GM19328 (cell line): ENCODE measurements at regions not wholly inside any gene's neighbourhood (a gene's known extent, or its start where the extent isn't known, plus 50 kb on each side); places are given as distances from the start of the nearest gene placed in this dataset.
"Not testable (repeated sequence)": the region's sequence is repeated elsewhere in the genome, so short reads cannot be mapped to it uniquely, and the experiment has no call there.

Experiments
- ATAC-seq: cut with Tn5 transposase; IDR thresholded peaks from one replicate; pipeline ENCODE4 v1.9.1; 2021; ENCODE audit warnings: mild to moderate bottlenecking, moderate library complexity; ENCODE audit not compliant: unreplicated experiment

DNA sequence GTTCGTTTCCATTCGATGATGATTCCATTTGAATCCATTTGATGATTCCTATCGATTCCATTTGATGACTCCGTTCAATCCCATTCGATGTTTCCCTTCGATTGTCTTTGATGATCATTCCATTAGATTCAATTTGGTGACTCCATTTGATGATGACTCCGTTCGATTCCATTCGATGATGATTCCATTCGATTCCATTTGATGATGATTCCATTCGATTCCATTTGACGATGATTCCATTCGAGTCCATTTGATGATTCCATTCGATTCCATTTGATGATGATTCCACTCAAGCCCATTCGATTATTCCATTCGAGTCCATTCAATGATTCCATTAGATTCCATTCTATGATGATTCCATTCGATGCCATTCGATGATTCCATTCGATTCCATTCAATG lies 2730.6 kb downstream of the RPIA start:
- ATAC-seq = not testable (repeated sequence)

DNA sequence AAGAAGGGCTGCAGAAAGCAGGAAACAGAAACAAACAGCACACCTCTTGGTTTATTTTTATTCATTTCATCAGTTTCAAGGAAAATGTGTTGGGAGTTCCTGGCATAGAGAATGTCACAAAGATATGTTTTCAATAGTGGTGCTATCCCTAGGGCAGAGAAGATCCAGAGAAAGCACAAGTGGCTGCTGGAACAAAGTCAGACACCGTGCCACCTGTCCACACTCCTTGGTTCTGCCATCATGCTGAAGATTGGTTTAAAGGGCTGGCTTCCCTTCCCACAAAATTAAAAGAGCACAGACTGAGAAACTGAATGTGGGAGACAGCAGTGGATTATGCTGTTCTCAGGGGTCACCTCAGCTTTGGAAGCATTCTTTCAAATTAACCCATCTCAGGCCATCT lies 2735.7 kb downstream of the RPIA start:
- not testable (repeated sequence) for ATAC-seq

DNA sequence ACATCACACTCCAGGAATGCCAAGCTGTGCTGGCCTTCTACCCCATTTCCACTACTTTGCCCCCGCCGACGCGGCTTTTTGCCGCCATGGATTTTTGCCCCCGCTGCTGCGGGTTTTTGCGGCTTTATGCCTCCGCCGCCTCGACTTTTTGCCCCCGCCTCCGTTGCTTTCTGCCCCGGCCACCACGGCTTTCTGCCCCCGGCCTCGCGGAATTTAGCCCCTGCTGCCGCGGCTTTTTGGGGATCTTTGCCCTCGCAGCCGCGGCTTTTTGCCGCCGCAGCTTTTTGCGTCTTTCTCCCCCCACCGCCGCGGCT lies 2750.4 kb downstream of the RPIA start:
- ATAC-seq = not testable (repeated sequence)

DNA sequence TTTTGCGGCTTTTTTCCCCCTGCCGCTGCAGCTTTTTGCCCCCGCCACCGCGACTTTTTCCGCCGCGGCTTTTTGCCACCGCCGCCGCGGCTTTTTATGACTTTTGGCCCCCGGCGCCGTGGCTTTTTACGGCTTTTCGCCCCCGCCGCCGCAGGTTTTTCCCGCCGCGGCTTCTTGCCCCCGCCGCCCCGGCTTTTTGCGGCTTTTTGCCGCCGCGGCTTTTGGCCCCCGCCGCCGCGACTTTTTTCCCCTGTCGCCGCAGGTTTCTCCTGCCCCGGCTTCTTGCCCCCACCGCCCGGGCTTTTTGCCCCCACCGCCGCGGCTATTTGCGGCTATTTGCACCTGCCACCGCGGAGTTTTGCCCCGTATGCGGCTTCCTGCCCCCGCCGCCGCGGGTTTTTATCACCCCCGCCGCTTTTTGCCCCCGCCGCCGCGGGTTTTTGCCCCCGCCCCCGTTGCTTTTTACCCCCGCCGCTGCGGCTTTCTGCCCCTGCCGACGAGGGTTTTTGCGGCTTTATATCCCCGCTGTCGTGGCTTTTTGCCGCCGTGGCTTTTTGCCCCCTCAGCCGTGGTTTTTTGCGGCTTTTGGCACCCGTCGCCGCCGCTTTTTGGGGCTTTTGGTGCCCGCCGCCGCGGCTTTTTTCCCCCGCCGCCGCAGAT lies 2750.9 kb downstream of the RPIA start:
- ATAC-seq = no peak

DNA sequence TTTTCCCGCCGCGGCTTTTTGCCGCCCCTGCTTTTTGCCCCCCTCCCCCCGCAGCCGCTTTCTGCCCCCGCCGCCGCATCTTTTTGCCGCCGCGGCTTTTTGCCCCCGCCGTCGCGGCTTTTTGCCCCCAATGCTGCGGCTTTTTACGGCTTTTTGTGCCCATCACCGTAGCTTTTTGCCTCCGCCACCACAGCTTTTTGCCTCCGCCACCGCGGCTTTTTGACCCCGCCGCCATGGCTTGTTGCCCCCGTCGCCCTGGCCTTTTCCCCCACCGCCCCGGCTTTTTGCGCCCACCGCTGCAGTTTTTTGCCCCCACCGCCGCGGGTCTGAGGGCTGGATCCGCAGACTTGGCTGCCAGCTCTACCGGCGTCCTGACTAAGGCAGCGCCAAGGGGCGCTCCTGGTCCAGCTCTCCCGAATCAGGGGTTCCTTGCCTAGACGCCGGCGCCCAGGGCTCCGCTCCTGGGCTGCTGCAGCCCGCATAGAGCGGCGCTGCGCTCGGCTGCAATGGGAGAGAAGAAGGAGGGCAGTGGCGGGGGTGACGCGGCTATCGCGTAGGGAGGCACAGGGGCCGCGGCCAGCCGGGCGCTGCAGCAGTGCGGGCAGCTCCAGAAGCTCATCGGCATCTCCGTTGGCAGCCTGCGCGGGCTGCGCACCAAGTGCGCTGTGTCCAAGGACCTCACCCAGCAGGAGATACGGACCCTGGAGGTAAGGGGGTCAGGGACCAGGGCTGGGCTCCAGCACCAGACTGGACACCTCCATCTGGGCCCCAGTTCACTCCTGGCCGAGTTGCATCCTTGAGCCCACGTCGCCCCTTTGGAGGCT lies 2751.6 kb downstream of the RPIA start:
- ATAC-seq = not testable (repeated sequence)

DNA sequence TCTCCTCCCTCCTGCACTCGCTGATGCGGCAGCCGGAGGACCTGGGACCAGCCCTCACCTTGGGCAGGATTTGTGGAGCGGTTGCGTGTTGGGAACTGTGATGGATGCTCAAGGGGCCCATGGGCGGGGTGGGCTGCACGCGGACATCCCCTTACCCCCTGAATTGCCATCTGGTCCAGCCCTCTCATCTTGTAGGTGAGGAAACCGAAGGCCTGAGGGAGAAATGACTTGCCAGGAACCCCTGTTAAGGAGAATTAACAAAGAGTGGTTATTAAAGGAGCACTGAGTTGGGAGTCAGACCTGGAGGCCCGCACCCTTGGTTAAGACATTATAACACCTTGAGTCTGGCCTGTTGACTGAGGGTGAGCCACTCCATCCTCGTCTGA lies 2752.2 kb downstream of the RPIA start:
- not testable (repeated sequence) for ATAC-seq

DNA sequence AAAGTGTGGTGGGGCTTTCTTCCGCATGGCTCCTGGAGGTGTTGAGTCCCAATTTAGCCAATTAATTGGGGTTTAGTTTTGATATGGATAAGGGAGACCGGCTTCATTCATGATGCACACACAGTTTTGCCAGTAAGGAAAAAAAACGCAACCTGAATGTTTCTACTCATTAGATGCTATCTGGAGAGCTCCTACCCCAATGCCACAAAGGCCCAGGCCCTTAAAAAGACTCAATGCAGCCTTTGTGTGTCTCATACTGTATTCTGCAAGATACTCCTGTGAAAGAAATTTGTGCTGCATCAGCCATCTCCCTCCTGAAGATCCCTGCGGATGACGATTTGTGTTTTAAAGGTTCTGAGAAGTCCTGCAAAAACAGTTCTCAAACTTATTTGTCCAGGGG lies 2754.2 kb downstream of the RPIA start:
- not testable (repeated sequence) for ATAC-seq

DNA sequence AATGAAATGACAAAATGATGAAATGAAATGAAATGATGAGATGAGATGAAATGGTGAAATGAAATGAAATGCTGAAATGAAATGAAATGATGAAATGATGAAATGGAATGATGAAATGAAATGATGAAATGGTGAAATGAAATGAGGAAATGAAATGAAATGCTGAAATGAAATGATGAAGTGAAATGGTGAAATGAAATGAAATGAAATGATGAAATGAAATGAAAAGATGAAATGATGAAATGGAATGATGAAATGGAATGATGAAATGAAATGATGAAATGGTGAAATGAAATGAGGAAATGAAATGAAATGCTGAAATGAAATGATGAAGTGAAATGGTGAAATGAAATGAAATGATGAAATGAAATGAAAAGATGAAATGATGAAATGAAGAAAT lies 2755.0 kb downstream of the RPIA start:
- ATAC-seq = not testable (repeated sequence)

DNA sequence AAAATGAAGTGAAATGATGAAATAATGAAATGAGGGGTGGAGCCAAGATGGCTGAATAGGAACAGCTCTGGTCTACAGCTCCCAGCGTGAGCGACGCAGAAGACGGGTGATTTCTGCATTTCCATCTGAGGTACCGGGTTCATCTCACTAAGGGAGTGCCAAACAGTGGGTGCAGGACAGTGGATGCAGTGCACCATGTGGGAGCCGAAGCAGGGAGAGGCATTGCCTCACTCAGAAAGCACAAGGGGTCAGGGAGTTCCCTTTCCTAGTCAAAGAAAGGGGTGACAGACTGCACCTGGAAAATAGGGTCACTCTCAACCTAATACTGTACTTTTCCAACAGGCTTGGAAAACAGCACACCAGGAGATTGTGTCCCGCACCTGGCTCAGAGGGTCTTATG lies 2755.4 kb downstream of the RPIA start:
- not testable (repeated sequence) for ATAC-seq

DNA sequence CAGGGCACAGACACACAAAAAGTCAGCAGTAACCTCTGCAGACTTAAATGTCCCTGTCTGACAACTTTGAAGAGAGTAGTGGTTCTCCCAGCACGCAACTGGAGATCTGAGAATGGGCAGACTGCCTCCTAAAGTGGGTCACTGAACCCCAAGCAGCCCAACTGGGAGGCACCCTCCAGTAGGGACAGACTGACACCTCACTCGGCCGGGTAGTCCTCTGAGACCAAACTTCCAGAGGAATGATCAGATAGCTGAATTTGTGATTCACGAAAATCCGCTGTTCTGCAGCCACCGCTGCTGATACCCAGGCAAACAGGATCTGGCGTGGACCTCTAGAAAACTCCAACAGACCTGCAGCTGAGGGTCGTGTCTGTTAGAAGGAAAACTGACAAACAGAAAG lies 2756.0 kb downstream of the RPIA start:
- not testable (repeated sequence) for ATAC-seq

DNA sequence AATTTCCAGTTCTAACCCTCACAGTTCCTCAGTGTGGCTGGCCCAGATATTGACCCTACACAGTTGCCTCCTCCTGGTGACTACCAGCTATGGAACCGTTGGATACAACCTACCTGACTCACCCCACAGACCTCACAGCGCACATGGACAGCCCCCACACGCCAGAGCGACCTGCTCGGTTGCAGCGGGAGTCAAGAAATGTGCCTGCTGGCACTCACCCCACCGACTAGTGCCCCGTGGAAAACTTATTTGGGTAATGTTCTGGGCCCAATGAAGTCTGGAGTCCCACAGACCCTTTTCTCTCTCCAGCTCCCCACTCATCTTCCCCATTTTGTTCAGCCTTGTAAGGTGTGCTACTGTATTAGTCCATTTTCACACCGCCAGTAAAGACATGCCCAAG lies 2770.8 kb downstream of the RPIA start:
- not testable (repeated sequence) for ATAC-seq

DNA sequence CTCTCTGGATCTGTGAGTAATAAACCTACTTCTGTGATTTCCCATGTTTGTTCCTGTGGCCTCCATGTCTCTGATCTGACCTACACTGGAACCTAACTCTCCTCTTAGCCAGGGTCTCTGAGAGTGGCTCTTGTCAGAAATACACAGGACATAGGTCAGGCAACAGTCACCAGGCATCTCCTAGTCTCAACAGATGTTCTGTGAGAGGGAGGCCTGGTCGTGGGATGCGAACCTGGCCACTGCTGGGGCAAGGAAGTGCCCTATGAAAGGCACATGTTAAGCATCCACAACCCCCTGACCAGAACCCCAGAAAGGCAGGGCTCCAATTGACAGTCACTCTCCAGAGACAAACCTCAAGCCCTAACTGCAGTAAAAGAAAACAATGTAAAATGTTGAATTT lies 2771.5 kb downstream of the RPIA start:
- not testable (repeated sequence) for ATAC-seq

DNA sequence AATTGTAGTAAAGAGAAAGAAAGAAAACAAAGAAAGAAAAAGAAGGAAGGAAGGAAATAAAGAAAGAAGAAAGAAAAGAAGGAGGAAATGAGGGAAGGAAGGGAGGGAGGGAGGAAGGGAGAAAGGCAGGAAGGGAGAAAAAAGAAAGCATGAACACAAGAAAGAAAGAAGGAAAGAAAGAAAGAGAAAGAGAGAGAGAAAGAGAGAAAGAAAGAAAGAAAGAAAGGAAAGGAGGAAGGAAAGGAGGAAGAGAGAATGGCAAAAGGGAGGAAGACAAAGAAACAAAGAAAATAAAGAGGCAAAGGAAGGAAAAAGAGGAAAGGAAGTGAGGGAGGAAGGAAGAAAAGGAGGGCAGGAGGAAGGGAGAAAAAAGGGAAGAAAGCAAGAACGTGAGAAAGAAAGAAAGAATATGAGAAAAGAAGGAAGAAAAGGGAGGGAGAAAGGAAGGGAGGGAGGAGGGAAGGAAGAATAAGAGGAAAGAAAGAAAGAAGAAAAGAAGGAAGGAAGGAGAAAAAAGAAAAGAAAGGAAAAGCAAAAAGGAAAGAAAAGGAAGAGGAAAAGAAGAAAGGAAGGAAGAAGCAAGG lies 2775.4 kb downstream of the RPIA start:
- ATAC-seq = not testable (repeated sequence)

DNA sequence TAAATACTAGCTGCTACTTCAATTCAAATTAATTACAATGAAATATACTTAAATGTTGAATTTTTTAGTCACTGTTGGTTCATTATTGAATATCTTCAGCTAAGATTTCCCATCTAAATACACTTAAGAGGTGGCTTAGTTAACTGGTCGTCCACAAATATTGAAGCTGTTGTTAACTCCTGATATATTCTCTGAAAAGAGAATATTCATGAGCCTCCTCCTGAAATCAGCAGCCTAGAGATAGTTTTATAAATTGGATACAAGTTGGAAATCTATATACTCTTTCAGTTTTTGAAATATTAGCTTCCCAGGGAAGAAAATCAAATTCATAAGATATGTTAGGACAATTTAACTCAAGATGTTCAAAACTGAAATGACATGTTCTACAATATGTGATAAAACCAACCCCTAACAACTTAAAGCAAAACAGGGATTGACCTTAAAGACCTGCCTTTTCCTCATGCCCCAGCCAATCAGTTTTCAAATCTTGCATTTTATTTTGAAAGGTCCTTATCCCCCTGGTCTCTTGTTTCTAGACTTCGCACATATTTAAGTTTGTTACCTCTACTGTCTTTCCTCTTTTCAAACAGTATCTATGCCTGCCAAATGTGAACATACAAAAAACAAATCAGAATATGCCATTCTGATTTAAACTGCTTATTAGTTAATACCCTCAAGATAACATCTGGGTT lies 2784.9 kb downstream of the RPIA start:
- ATAC-seq = not testable (repeated sequence)

DNA sequence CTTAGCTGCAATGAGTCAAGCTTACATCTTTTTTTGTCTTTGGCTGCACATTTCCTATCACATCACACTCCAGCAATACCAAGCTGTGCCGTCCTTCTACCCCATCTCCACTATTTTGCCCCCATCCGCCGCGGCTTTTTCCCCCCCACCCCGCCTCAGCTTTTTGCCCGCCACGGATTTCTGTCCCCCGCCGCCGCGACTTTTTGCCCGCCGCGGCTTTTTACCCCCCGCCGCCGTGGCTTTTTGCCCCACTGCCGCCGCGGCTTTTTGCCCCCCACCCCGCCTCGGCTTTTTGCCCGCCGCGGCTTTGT lies 2785.4 kb downstream of the RPIA start:
- not testable (repeated sequence) for ATAC-seq

DNA sequence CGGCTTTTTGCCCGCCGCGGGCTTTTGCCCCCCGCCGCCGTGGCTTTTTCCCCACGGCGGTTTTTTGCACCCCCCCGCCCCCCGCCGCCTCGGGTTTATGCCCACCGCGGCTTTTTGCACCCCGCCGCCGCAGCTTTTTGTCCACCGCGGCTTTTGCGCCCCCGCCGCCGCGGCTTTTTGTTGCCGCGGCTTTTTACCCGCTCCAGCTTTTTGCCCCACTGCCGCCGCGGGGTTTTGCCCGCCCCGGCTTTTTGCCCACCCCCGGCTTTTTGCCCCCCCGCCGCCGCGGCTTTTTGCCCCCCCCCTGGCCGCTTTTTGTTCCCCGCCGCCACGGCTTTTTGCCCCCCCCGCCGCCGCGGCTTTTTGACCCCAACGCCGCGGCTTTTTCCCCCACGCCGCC lies 2785.8 kb downstream of the RPIA start:
- not testable (repeated sequence) for ATAC-seq

DNA sequence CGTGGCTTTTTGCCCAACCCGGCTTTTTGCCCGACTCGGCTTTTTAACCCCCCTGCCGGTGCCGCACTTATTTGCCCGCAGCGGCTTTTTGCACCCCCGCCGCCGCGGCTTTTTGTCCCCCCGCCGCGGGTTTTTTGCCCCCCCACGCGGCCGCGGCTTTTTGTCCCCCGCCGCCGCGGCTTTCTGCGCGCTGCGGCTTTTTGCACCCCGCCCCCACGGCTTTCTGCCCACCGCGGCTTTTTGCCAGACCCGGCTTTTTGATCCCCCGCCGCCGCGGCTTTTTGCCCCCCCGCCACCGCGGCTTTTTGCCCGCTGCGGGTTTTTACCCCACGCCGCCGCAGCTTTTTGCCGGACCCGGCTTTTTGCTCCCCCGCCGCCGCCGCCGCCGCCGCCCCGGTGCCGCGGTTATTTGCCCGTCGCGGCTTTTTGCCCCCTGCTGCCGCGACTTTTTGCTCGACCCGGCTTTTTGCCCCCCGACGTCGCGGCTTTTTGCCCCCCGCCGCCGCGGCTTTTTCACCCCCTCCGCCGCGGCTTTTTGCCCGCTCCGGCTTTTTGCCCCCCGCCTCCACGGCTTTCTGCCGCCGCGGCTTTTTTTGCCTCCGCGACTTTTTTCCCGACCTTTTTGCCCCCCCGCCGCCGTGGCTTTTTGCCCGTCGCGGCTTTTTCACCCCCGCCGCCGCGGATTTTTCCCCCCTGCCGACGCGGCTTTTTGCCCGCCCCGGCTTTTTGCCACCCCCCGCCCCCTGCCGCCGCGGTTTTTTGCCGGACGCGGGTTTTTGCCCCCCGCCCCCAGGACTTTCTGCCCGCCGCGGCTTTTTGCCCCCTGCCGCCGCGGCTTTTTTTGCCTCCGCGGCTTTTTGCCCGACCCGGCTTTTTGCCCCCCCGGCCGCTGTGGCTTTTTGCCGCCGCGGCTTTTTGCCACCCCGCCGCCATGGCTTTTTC lies 2786.5 kb downstream of the RPIA start:
- ATAC-seq = no peak

DNA sequence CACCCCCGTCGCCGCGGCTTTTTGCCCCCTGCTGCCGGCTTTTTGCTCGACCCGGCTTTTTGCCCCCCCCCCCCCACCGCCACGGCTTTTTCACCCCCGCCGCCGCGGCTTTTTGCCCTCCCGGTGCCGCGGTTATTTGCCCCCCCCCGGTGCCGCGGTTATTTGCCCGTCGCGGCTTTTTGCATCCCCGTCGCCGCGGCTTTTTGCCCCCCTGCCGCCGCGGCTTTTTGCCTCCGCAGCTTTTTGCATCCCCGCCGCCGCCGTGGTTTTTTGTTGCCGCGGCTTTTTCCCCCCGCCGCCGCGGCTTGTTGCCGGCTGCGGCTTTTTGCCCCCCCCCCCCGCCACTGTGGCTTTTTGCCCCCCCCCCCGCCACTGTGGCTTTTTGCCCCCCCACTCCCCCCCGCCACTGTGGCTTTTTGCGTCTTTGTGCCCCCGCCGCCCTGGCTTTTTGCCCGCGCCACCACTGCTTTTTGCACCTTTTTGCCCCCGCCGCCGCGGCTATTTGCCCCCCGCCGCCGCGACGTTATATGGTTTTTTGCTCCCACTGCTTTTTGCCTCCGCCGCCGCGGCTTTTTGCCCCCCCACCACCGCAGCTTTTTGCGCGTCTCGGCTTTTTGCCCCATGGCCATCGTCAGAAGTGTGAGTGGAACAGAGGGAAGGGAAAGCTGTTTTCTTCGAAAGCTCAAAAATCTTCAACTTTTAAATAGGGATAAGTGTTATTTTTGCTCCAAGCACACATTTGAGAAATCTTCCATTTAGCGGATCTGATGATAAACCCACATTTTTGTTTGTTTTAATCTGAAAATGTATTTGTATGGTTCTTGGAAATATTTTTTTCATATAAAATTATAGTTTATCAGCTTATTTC lies 2787.6 kb downstream of the RPIA start:
- ATAC-seq = not testable (repeated sequence)

DNA sequence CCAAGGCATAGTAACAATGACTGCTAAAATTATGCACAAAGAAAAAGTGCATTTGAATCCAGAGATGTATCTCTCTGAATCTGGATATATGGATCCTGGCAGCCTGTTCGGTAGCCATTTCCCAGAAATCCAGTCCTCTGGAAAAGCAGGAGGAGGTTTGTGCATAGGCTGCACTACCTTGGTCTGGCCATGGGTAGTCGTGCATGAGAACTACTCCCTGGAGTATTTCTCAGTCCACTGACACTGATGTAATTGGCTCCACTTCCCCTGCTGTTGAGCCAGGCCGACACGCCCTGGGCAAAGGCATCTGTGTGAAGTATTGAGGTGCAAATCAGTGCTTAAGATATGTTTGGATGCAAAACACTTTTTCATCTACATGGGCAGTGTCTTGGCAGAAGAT lies 2793.8 kb downstream of the RPIA start:
- ATAC-seq = not testable (repeated sequence)
